ENCODE measurements at regions not wholly inside any gene's neighbourhood (a gene's known extent, or its start where the extent isn't known, plus 50 kb on each side); places are given as distances from the start of the nearest gene placed in this dataset.

- TF ChIP-seq GATA2 (IDR thresholded peaks at IDR 0.05; ENCODE audit: low read depth, low read length) (no peak), GATA3 (IDR thresholded peaks at IDR 0.05; ENCODE audit: low read depth, low read length) (no peak)
Measured at GRCh38 chr15:98493966-98494511, 154.3 kb upstream of the IGF1R start.

GRCh38 chr15:98501192-98501591, 147.1 kb upstream of the IGF1R start:
- TF ChIP-seq GATA3 (IDR thresholded peaks at IDR 0.05; ENCODE audit: low read depth, low read length): no peak
- no peak for TF ChIP-seq GATA2 (IDR thresholded peaks at IDR 0.05; ENCODE audit: low read depth, low read length)

GRCh38 chr15:98501632-98502031, 146.7 kb upstream of the IGF1R start:
- no peak for TF ChIP-seq GATA3 (IDR thresholded peaks at IDR 0.05; ENCODE audit: low read depth, low read length)
- TF ChIP-seq GATA2 (IDR thresholded peaks at IDR 0.05; ENCODE audit: low read depth, low read length): no peak

DNA sequence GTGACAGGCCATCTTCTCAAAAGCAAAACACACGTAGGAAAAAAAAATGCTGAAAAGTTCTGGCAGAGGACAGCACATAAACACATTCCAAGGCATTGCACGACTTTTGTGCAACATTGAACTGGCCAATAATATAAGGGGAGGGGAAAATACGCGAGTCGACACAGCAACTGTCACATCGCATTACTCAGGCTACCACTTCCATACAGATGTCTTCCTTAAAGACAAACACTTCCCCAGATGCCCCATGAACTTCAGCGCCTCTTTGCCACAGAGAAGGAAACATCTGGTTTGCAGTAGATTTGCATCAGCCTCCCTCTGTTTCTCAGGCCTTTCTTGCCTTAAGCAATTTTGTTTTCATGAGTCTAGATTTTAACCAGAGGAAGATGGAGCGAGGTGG, 144.4 kb upstream of the IGF1R start:
- TF ChIP-seq GATA2 (IDR thresholded peaks at IDR 0.05; ENCODE audit: low read depth, low read length): no peak
- no peak for TF ChIP-seq GATA3 (IDR thresholded peaks at IDR 0.05; ENCODE audit: low read depth, low read length)

- TF ChIP-seq GATA2 (IDR thresholded peaks at IDR 0.05; ENCODE audit: low read depth, low read length): no peak
- TF ChIP-seq GATA3 (IDR thresholded peaks at IDR 0.05; ENCODE audit: low read depth, low read length): no peak
Measured at GRCh38 chr15:98504998-98505397, 143.3 kb upstream of the IGF1R start.

DNA sequence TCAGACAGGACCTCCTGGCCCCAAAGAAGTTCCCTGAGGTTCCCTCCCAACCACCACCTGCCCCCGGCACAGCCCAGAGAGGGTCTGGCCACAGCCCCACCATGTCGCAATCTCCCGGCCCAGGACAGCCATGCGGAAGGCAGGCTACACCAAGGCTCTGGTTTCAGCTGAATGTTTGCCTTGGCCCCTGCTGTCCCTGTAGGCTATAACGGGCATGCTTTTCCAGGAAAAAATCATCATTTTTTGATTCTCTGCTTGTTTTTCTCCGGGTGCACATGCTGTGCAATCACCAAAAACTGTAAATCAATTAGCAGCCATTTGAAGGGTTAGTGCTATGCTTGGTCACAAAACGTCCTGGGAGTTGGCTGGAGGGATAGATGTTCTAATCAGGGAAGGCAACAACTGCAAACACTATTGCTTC, 142.7 kb upstream of the IGF1R start:
- no peak for TF ChIP-seq GATA2 (IDR thresholded peaks at IDR 0.05; ENCODE audit: low read depth, low read length)
- no peak for TF ChIP-seq GATA3 (IDR thresholded peaks at IDR 0.05; ENCODE audit: low read depth, low read length)

GRCh38 chr15:98506172-98506571, 142.2 kb upstream of the IGF1R start:
- no peak for TF ChIP-seq GATA3 (IDR thresholded peaks at IDR 0.05; ENCODE audit: low read depth, low read length)
- TF ChIP-seq GATA2 (IDR thresholded peaks at IDR 0.05; ENCODE audit: low read depth, low read length): no peak

- TF ChIP-seq GATA3 (IDR thresholded peaks at IDR 0.05; ENCODE audit: low read depth, low read length): no peak
- no peak for TF ChIP-seq GATA2 (IDR thresholded peaks at IDR 0.05; ENCODE audit: low read depth, low read length)
Measured at GRCh38 chr15:98506711-98507110, 141.6 kb upstream of the IGF1R start.

- TF ChIP-seq GATA3 (IDR thresholded peaks at IDR 0.05; ENCODE audit: low read depth, low read length) (no peak), GATA2 (IDR thresholded peaks at IDR 0.05; ENCODE audit: low read depth, low read length) (no peak)
Measured at GRCh38 chr15:98513428-98513986, 134.8 kb upstream of the IGF1R start.

DNA sequence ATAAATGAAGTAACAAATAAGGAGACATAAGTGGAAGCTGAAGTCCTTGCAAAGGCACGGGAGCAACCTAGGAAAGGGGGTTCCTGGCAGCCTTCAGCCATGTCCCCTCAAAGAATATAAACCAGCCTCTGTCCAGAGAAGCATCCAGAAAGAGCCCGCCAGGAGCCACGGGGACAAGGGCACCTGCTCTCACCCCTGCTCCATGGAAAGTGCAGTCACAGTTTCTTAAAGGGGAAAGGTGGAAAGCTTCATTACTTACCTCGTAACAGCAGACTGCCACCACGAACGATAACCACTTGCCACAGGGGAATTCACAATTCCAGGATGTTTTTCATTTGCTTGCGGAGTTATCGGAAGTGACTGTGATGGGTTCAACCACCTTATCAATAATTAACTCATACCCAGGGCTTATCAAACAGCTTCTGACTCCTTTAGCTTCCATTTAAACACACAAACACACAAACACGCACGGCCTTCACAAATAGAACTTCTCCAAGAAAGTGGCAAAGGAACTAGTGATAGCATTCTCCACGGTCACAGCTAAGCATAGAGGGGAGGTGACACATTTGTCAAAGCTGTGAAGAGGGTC, 134.2 kb upstream of the IGF1R start:
- TF ChIP-seq GATA3 (IDR thresholded peaks at IDR 0.05; ENCODE audit: low read depth, low read length): no peak
- TF ChIP-seq GATA2 (IDR thresholded peaks at IDR 0.05; ENCODE audit: low read depth, low read length): no peak

GRCh38 chr15:98518823-98519561, 129.3 kb upstream of the IGF1R start:
- TF ChIP-seq GATA3 (IDR thresholded peaks at IDR 0.05; ENCODE audit: low read depth, low read length): no peak
- no peak for TF ChIP-seq GATA2 (IDR thresholded peaks at IDR 0.05; ENCODE audit: low read depth, low read length)

DNA sequence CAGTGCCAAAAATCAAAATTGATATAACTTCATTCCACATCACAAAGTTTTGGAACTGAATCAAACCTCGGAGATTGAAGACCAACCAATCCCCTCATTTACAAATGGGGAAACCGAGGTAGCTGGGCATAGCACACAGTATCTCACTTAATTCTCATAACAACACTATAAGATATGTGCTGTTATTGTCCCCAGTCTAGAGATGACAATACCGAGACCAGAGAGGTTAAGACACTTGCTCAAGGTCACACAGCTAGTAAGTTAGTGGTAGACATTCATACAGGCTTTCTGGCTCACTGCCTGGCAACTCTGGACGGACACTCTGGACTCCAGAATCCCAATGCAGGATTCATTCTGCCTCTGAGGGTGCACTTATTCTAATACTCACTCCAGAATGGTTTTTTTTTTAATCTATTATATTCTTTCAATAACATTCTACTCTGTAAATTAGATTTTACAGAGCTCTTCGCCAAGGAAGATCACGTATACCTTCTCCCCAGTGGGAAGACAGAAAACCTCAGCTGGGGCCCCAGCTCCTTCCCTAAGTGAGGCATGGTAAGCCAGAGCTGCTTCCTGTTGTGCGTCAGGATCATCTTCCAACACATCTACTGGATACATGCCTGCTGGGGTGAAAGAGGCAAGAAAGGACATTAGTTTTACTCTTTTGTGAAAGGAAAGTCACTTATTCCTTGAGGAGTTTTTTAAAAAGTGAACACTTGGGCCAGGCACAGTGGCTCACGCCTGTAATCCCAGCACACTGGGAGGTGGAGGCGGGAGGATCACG, 128.4 kb upstream of the IGF1R start:
- TF ChIP-seq GATA3 (IDR thresholded peaks at IDR 0.05; ENCODE audit: low read depth, low read length) (no peak), GATA2 (IDR thresholded peaks at IDR 0.05; ENCODE audit: low read depth, low read length) (no peak)

GRCh38 chr15:98522127-98522526, 126.2 kb upstream of the IGF1R start:
- TF ChIP-seq GATA2 (IDR thresholded peaks at IDR 0.05; ENCODE audit: low read depth, low read length) (no peak), GATA3 (IDR thresholded peaks at IDR 0.05; ENCODE audit: low read depth, low read length) (no peak)
